GM04503 (cell line): ENCODE measurements at regions not wholly inside any gene's neighbourhood (a gene's known extent, or its start where the extent isn't known, plus 50 kb on each side); places are given as distances from the start of the nearest gene placed in this dataset.
"Not testable (repeated sequence)": the region's sequence is repeated elsewhere in the genome, so short reads cannot be mapped to it uniquely, and the experiment has no call there.

Experiments
- DNase-seq: peaks from one replicate; pipeline ENCODE4 v3.0.0-alpha.2; 2012; ENCODE audit warnings: low read depth

DNA sequence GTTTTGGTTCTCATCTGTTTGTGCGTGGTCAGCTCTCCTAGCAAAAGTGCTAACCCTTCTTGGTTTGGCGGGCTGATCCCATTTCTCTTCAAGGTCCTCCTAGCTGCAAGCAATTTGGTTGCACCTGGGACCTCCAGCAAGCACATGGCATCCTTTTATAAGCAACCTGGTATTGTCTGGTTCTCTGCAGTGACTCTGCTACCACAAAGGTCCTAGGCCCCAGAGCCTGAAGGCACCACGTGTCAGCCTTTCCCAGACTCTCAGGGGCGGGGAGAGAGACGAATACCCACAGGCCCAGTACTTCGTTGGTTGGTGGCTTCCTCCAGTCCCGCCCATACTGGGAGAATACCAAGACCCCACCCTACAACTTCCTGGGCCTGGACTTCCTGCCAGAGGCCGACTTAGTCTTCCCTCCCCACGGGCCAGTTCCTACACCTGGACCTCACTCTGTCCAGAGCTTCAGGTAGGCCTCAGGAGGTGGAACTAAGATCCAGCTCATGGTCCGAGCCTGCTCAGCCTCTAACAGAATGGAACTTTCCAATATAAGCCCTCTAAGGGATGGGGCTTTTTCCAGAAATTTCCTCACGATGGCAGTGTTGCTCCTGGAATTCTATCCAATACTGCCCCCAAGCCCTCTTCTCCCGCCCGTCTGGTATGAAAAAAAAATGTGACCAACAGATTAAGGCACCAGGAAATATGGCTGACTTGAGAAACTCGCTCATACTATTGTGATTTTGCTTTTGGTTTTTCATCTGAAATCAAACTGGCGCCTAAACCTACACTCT, 192.5 kb upstream of the STK26 start:
- peak; percentile 37 for DNase-seq

DNA sequence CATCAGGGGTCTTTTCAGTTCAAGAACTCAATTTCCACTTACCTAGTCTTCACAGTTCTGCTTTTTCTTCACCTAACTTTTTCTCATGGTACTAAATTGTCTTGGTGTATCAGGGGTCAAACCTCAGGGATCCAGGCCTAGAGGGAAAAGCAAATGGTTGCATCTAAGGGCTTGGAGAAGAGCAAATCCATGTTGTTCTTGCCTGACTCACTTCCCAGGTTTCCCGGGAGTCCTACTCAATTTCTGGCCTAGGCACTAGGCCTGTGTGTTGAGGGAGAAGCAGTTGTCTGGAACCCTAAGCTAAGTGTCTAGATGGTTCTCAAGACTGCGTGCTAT, 191.9 kb upstream of the STK26 start:
- DNase-seq, result no peak

- DNase-seq, result no peak
Observed at GRCh38 chrX:131836161-131836560, 186.9 kb upstream of the STK26 start.

- DNase-seq, result no peak
Observed at GRCh38 chrX:131837325-131837724, 185.8 kb upstream of the STK26 start.

DNA sequence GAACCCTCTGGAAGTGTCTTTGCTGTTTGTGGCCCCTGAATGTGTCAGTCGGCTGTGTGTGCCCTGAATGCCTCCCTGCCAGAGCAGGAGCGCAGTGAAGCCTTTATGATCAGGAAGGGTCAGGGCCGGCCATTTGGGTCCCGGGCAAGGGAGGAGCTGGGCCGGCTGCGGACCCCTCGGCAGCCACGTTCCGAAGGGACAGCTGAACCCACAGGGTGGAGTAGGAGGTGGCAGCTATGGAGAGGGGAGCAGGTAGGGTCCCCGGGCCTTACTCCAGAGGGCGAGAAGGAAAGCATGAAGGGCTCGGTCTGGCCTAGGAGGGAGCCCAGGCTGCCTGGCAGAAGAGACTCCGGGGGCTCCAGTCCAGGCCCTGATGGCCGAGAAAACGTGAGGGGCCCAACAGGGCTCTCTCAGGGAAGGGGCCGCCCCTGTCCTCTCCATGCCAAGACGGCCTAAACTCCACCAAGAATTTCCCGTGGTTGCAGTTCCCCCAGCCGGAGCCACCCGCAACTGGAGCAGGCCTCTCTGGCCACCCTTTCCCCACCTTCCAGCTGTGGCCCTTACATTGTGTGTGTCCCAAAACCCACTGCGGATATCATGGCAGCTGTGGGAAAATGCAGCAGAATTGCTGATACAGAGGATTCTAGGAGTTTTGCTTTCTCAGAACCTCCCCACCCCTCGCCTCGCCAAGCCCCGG, 182.2 kb upstream of the STK26 start:
- no peak for DNase-seq

DNA sequence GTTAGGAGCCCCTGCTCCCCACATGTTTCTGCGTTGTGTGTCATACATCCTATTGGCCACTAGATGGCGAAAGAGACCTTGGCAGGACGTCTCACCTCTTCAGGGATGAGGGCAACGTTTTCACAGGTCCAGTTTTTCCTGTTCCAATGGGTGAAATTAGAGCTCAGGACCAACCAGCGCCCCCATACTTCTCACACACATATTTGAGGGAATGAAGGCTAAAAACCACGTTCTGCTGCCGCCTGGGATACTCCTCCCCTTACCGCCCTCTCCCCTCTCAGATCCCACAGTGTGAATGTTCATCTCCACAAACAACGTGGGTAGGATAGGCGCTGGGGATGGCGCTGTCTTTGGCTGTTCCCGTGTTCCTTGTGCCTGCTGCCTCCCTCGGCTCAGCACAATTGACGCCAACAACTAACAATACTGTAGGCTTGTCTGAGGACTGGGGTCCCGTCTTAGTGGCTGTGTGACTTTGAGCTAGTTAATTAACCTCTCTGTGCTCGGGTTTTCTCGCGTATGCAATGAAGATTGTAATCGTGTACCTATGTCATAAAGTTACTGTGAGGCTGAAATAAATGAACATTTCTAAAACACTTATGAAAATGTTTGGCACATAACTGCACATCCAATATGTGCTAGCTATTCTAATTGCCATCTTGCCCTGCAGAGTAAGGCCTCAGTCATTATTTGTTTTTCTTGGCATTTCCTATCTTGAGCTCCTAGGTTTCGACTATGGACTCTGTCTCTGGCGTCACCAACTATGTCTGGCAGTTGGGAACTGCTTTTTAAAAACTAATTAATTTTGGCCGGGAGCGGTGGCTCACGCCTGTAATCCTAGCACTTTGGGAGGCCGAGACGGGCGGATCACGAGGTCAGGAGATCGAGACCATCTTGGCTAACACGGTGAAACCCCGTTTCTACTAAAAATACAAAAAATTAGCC, 181.3 kb upstream of the STK26 start:
- DNase-seq, result no peak

DNA sequence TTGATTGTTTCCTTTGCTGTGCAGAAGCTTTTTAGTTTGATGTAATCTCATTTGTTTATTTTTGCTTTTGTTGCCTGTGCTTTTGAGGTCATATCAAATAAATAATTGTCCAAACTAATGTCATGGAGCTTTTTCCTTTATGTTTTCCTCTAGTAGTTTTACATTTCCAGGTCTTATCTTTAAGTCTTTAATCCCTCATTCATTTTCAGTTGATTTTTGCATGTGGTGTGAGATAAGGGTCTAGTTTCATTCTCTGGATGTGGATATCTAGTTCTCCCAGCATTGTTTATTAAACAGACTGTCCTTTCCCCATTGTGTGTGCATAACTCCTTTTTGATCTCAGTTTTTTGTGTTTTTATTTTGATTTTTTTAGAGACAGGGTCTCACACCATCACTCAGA, 179.1 kb upstream of the STK26 start:
- no peak for DNase-seq

DNA sequence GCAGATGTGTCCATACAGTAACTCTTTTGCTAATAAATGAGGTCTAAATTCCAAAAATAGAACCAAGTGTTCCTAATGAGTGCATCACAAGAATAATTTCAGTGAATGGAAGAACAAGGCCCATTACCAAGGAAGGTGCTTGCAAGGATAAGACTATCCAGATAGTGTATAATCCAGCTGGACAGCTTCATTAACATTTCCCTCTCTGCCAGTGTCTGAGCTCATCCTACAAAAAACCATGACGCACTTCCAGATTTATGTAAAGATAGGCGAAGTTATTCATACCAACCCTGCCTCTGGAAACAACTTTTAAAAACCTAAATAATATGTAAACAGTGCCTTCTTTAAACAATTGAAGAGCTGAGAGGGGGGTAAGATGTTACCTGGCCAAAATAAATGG, 177.9 kb upstream of the STK26 start:
- no peak for DNase-seq

DNA sequence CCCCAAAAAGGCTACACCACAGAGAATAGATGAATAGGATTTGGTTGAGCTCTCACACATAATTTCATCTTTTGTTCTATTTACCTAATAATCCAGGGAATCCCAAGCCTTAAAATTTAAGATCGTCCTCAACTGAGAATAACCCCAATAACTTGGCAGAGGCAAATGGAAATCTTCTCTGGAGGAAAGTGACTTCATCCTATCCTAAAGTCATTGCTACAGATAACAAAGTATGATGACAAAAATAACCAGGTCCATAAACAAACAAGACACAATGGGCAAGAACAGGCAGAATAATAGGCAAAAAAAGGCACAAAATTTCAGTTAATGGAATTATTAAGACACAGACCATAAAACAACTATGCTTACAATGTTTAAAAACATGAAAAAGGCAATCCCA, 177.3 kb upstream of the STK26 start:
- no peak for DNase-seq

DNA sequence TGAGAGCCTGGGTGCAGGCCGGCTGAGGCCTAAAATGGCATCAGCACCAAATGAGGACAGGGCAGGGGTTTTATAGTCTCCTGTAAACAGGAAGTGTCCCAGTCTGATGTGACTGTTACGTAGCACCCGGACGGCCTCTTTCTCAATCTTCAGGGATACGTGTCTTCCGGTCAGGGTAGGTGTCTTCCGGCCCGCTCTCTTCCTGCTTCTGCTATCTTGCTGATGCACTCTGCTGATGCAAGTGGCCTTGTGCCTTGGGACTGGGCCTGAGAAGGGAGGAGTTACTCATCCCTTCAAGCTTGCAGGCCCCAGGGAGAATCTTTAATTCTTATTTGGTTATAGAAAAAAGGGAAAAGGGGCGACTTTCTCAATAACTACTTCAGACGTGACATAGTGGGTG, 172.1 kb upstream of the STK26 start:
- DNase-seq, result not testable (repeated sequence)

- no peak for DNase-seq
Observed at GRCh38 chrX:131853440-131853839, 169.7 kb upstream of the STK26 start.

- no peak for DNase-seq
Observed at GRCh38 chrX:131854581-131854980, 168.5 kb upstream of the STK26 start.

DNA sequence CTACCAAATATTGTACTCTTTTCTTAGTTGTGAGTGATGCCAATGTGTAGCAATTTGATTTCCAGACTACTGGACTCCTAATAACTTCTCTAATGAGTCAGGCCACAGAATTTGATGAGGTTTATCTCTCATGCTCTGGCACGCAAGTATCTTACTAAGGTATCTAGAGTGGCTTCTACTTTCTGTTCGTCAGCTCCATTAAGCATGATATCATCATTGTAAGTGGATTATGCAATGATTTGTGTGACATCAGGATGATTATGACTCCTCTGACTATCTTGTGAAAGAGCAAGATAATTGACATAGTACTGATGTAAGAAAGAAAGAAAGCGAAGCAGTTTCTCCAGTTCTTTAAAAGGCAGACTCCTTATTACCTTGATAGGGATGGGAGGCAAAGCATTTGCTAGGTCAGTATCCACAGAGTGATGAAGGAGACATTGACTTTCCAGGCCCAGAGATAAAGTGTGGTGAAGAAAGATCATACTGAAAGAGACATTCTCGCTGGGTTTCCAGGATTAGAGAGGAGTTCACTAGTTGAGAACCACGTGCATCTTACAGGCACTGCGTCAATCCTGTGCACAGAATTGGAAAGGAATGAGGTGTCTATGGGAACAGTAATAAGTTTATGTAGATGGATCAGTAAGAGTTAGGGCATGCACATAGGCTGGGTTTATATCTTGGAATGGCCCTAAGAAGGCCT, 161.9 kb upstream of the STK26 start:
- no peak for DNase-seq

DNA sequence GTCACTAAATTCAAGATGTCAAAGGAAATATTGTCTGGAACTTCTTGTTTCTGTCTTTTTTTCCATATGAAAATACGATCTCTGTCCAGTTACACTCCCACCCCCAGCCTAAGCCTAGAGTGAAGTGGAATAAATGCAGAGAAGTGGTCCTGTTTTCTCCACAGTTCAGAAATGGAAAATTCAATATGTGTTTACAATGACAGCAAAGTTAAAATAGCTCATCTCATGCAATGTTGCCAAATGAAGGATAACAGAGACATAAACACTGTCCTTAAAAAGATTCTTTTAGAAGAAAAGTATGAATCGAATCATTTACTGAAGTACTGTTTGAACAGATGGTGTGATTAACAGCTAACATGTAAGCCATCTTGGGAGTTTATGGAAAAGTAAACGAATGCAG, 160.8 kb upstream of the STK26 start:
- no peak for DNase-seq

GRCh38 chrX:131869182-131869581, 153.9 kb upstream of the STK26 start:
- no peak for DNase-seq

DNA sequence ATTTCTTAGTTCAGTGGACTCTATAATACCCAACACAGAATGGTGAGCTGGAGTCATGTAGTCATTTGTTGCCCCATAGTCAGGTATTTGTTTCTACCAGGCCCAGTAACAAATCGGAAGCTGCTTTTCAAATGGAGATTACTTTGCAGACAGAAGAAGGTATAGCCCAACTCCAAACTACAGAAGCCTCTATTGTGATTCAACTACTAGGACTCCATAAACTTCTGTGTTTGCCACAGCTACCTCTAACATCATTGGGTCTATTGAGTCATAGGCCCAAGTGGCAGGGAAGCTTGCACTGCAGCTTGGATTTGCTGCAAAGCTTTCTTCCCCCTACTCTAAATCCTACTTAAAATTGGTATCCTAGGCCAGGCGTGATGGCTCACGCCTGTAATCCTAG, 148.8 kb upstream of the STK26 start:
- DNase-seq, result no peak

- not testable (repeated sequence) for DNase-seq
Observed at GRCh38 chrX:131875827-131876226, 147.3 kb upstream of the STK26 start.

GRCh38 chrX:131881194-131881593, 141.9 kb upstream of the STK26 start:
- no peak for DNase-seq

- DNase-seq, result not testable (repeated sequence)
Observed at GRCh38 chrX:131885042-131885441, 138.1 kb upstream of the STK26 start.

DNA sequence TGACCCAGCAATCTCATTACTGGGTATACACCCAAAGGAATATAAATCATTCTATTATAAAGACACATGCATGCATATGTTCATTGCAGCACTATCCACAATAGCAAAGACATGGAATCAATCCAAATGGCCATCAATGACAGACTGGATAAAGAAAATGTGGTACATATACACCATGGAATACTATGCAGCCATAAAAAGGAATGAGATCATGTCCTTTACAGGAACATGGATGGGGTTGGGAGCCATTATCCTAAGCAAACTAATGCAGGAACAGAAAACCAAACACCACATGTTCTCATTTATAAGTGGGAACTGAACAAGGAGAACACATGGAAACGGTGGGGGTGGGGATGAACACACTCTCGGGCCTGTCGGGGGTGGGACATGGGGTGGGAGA, 129.2 kb upstream of the STK26 start:
- not testable (repeated sequence) for DNase-seq

DNA sequence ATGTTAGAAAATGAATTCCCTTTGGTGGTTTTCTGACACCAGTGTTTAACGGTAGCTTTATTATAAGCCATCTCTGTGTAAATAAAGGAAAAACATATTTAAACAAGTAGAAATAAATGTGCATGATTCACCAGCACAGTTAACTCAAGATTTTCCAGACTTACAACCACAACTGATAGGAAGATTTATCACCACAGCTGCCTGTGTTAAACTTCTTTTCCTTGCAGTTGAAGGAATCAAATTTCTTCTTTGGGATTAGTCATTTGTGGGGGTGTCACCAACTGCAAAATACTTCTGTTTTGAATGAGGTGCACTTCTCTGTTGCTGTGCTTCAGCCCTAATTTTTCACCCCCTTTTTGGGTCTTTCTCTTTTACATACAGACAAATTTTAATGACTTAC, 128.1 kb upstream of the STK26 start:
- peak; percentile 11 for DNase-seq

DNA sequence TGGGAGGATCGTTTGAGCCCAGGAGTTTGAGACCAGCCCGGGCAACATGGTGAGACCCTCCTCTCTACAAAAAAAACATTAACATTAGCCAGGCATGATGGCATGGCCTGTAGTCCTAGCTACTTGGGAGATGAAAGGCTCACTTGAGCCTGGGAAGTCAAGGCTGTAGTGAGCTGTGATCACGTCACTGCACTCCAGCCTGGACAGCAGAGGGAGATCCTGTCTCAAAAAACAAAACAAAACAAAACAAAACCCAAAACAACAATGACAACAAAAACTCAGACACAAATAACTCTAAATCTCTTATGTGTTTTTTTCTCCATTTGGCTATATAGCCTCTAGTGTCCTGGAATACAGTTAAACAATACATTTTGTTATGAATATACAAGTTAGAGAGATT, 127.3 kb upstream of the STK26 start:
- DNase-seq, result no peak
